ENCODE measurements at regions not wholly inside any gene's neighbourhood (a gene's known extent, or its start where the extent isn't known, plus 50 kb on each side); places are given as distances from the start of the nearest gene placed in this dataset.

DNA sequence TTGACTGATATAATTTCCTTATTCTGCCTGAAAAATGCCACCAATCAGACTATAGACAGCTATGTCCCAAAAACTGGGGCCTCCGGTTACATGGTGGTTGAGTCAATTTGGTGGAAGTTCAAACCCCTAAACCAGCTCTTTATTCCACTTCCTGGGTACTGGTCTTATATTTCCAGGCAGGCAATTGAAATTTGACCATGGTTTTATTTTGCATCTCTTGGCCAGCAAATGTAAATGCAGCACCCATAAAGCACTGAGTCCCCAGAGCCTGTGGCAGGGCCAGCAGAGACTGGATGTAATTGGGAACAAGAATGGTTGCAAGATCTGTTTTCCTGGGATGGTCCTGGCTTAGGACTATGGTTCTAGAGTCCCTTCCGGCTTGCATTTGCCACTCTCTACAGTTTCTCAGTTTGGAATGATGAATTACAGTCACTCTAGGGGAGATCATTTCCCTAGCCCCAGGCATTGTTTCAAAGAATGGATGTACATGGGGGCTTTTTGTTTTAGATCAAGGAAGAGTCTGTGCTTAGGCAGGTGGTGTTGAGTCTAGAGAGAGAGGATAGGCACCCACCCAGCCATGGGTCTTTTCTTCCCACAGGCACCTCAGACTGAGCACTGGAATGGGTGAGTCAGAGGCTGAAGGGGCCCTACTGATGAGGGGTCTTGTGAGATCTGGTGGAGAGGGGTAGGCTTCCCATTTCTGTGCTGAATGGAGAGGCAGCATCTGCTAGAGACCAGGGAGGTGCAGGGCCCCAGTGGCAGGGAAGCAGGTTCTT, 108.4 kb upstream of the CDC42EP3 start:
- ChIA-PET CTCF (interaction anchor here (0.6 to 1.2 kb wide), 3 partner anchors 22 to 53 kb away, joined by 3 read pairs; no protein-coding TSS in a partner anchor), POLR2A (ENCODE audit: low non-redundant PET) (no interaction called here)
- TF ChIP-seq, protein P1, sequence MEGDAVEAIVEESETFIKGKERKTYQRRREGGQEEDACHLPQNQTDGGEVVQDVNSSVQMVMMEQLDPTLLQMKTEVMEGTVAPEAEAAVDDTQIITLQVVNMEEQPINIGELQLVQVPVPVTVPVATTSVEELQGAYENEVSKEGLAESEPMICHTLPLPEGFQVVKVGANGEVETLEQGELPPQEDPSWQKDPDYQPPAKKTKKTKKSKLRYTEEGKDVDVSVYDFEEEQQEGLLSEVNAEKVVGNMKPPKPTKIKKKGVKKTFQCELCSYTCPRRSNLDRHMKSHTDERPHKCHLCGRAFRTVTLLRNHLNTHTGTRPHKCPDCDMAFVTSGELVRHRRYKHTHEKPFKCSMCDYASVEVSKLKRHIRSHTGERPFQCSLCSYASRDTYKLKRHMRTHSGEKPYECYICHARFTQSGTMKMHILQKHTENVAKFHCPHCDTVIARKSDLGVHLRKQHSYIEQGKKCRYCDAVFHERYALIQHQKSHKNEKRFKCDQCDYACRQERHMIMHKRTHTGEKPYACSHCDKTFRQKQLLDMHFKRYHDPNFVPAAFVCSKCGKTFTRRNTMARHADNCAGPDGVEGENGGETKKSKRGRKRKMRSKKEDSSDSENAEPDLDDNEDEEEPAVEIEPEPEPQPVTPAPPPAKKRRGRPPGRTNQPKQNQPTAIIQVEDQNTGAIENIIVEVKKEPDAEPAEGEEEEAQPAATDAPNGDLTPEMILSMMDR (conservative IDR thresholded peaks at IDR 0.05; ENCODE audit: low read depth) = no peak
- no peak for DNase-seq (ENCODE audit: low spot score)
- H3K27ac ChIP-seq = peak overlapping the region; percentile 19; the same call in 1 of the 2 replicates

DNA sequence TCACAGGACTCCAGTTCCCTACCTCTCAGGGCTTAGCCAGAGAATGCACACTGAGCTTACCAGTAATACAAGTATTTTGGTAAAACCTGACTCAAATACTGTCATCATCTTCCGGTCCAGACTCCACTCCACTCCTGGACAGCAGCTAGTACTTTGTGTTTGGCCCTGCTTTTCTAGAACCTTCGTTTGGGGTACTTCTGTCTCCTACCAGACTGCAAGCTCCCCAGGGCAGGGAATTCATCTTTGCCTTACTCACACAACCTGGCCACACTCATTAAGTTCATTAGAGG, 108.9 kb upstream of the CDC42EP3 start:
- POLR2A ChIA-PET (ENCODE audit: low non-redundant PET) = no interaction called here
- TF ChIP-seq, protein P1 (conservative IDR thresholded peaks at IDR 0.05; ENCODE audit: low read depth) = no peak
- no peak for DNase-seq (ENCODE audit: low spot score)
- CTCF ChIA-PET = interaction anchor here (0.6 to 1.2 kb wide), 2 partner anchors 29 to 52 kb away, joined by 3 read pairs; no protein-coding TSS in a partner anchor
- H3K27ac ChIP-seq = peak overlapping the region; percentile 19; the same call in 1 of the 2 replicates

DNA sequence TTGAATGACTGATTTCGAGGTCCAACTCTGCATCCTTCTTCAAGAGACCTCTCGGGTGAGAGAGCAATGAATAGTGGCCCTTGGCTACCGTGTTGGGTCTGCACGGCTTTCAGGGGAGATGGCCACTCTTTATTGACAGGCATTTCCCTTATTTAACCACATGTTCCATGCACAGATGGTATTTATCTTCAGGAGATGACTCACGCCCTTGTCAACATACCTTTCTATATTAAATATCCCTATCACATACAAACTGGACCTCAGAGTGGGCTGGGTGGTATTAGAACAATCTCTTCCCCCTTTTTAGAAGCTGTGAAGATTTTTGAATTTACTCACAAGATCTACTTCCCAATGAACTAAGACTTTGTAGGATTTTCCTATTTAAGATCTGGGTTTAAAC, 109.6 kb upstream of the CDC42EP3 start:
- POLR2A ChIA-PET (ENCODE audit: low non-redundant PET) = no interaction called here

DNA sequence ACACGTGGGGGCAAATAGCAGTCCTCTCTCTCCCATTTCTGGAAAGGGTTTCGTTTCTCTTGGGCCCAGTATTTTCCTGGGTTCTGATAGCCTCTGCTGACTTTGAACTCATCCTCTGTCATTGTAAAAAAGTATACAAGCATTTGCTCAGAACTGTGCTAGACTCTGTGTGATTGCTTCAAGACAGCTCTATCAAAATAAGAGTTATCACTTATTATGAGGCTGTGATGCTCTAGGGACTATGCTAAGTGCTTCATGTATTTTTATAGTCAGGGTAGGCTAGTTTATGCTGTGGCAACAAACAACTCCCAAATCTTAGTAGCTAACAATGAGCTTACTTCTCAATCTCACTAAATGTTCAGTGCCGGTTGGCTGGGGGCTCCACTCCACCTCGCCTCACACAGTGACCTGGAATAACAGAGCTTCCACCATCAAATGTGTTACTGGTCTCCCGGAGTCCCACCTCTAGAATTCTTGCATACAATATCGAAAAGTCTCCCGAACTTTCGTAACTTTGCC, 110.8 kb upstream of the CDC42EP3 start:
- POLR2A ChIA-PET (ENCODE audit: low non-redundant PET) = no interaction called here
- CTCF ChIA-PET = no interaction called here
- TF ChIP-seq, protein P1 (conservative IDR thresholded peaks at IDR 0.05; ENCODE audit: low read depth) = no peak
- peak overlapping the region; percentile 66 for H3K27ac ChIP-seq
- no peak for DNase-seq (ENCODE audit: low spot score)

More for the DNA sequence above, 109.6 kb upstream of the CDC42EP3 start:
- TF ChIP-seq, protein P1 (conservative IDR thresholded peaks at IDR 0.05; ENCODE audit: low read depth) = no peak
- CTCF ChIA-PET = interaction anchor here (0.6 to 1.2 kb wide), 2 partner anchors 52 to 333 kb away, joined by 3 read pairs; no protein-coding TSS in a partner anchor
- peak; percentile 64 for DNase-seq (ENCODE audit: low spot score)
- no peak overlapping the region for H3K27ac ChIP-seq

DNA sequence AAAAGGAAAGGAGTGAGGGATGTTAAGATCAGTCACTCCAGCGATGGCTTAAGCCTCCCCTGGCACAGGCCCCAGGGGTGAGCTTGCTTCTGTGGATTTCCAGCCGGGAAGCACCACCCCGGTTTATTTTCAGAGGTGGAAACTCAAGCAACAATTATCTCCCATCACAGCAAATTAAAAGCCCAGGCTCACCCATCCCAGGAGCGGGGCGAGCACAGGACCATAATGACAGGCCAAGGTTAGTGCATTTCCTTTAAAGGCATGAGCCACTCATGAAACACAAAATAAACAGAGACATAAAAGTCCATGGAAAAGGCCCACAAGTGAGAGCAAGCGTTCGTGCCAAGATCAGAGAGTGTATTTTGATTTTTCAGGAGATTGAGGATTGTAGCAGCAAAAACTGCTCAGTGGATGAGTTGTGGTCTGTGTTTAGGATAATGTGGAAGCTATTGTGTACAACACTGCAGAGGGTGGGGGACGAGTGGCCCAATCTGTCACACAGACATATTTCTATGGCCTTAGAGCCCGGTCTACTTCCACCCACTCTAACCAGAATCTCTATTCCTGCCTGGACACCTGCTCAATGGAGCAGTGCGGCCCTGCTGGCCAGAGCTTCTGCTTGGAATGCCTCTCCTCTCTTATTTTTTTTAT, 111.4 kb upstream of the CDC42EP3 start:
- no peak for DNase-seq (ENCODE audit: low spot score)
- TF ChIP-seq, protein P1 (conservative IDR thresholded peaks at IDR 0.05; ENCODE audit: low read depth) = no peak
- CTCF ChIA-PET = no interaction called here
- POLR2A ChIA-PET (ENCODE audit: low non-redundant PET) = no interaction called here
- H3K27ac ChIP-seq = peak overlapping the region; percentile 66

DNA sequence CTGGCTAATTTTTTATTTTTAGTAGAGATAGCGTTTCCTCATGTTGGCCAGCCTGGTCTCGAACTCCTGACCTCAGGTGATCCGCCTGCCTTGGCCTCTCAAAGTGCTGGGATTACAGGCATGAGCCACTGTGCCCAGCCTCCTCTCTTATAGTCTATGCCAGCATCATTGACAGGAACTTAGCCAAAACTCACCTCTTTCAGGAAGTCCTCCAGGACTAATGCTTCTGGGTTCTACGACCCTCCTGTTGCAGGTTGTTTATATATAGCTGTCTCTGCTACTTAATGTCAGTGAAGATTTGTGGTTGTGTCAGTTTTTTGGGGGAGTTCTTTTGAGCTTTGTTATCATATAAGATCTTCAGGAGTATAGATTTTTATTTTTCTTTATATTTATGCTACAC, 112.1 kb upstream of the CDC42EP3 start:
- no peak for DNase-seq (ENCODE audit: low spot score)
- CTCF ChIA-PET = interaction anchor here (0.6 kb wide), 1 partner anchor 90 kb away, joined by 4 read pairs; no protein-coding TSS in a partner anchor
- TF ChIP-seq, protein P1 (conservative IDR thresholded peaks at IDR 0.05; ENCODE audit: low read depth) = no peak
- POLR2A ChIA-PET (ENCODE audit: low non-redundant PET) = no interaction called here
- H3K27ac ChIP-seq = peak overlapping the region; percentile 66
